ENCODE measurements at regions not wholly inside any gene's neighbourhood (a gene's known extent, or its start where the extent isn't known, plus 50 kb on each side); places are given as distances from the start of the nearest gene placed in this dataset.
"Not testable (repeated sequence)": the region's sequence is repeated elsewhere in the genome, so short reads cannot be mapped to it uniquely, and the experiment has no call there.

DNA sequence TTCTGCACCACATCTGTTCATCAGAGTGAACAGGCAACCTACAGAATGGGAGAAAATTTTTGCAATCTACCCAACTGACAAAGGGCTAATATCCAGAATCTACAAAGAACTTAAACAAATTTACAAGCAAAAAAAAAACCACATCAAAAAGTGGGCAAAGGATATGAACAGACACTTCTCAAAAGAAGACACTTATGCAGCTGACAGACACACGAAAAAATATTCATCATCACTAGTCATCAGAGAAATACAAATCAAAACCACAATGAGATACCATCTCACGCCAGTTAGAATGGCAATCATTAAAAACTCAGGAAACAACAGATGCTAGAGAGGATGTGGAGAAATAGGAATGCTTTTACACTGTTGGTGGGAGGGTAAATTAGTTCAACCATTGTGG, 59.1 kb upstream of the UBE2E2 start:
- H3K27ac Mint-ChIP-seq; DNase-seq (ENCODE audit: low spot score); H3K4me3 Mint-ChIP-seq; H3K27me3 Mint-ChIP-seq (ENCODE audit: low read depth); H3K4me1 Mint-ChIP-seq (ENCODE audit: low read depth); H3K9me3 Mint-ChIP-seq; H3K36me3 Mint-ChIP-seq (ENCODE audit: low read depth): not testable (repeated sequence)

DNA sequence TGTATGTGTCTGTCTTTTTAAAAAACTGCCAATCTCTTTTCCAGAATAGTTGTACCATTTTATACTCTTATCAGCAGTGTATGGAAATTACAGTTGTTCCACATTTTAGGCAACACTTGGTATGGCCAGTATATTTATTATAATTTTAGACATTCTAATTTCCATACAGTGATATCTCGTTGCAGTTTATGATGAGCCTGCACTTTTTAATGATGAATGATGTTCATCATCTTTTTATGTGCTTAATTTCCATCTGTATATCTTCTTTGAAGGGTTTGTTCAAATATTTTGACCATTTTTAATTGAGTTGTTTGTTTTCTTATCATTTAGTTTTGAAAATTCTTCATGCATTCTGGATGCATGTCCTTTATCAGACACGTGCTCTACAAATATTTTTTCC, 57.0 kb upstream of the UBE2E2 start:
- Mint-ChIP-seq H3K27me3 (ENCODE audit: low read depth) (no peaks in the 10 kb centered on the region), H3K9me3 (no peaks in the 10 kb centered on the region), H3K36me3 (ENCODE audit: low read depth) (no peaks in the 10 kb centered on the region), H3K27ac (no peak overlapping the region), H3K4me1 (ENCODE audit: low read depth) (peaks cover 2% of the 10 kb centered on the region), H3K4me3 (no peak overlapping the region)
- no peak for DNase-seq (ENCODE audit: low spot score)

DNA sequence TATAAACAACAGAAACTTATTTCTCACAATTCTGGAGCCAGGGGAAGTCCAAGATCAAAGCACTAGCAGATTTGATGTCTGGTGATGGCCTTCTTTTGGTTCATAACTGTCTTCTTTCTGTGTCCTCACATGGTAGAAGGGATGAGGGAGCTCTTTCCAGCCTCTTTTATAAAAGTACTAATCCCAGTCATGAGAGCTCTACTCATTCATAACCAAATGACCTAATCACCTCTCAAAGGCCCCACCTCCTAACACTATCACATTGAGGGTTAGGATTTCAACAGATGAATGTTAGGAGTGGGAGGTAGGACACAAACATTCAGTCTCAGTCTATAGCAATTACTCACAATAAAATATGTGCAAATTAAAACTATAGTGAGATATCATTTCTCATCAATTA, 50.1 kb upstream of the UBE2E2 start:
- DNase-seq (ENCODE audit: low spot score): no peak
- Mint-ChIP-seq H3K36me3 (ENCODE audit: low read depth) (no peaks in the 10 kb centered on the region), H3K27ac (no peak overlapping the region), H3K9me3 (no peaks in the 10 kb centered on the region), H3K4me3 (no peak overlapping the region), H3K27me3 (ENCODE audit: low read depth) (no peaks in the 10 kb centered on the region), H3K4me1 (ENCODE audit: low read depth) (no peaks in the 10 kb centered on the region)

All from T-helper 2 cell treated with Interferon-gamma antibody and Interleukin-4, amounts not matched to agents 5 μg/mL and 100 μg/mL, for 36 hours (primary cell).